Naive thymus-derived CD8-positive, alpha-beta T cell (primary cell): ENCODE measurements at regions not wholly inside any gene's neighbourhood (a gene's known extent, or its start where the extent isn't known, plus 50 kb on each side); places are given as distances from the start of the nearest gene placed in this dataset.

ENCODE experiments used
- ATAC-seq, 2 donors: fragments of 150-1000 bp; cut with Tn5 transposase in 1 of 2; sonication (Bioruptor Pico), chemical (Tn5 transposase) in 1 of 2; 1 replicate in 1 of 2; 2 replicates in 1 of 2; pipeline ENCODE4 v1.10.0; 2021; ENCODE audit warnings: mild to moderate bottlenecking in 2 of 2, moderate library complexity in 2 of 2
- POLR2A ChIA-PET: fragments of 350-600 bp; sonication (Branson Sonifier 250); formaldehyde crosslinking; loops from one replicate; lab custom pipeline; 2021; ENCODE audit warnings: antibody characterized with exemption; lab: Charles Lee
- DNase-seq, 10 donors: peaks; one replicate each; pipeline versions ENCODE4 v3.0.0 to v3.0.0-alpha.2; 2020 to 2022
- H3K27ac Mint-ChIP-seq, 10 donors: one replicate each; pipeline ENCODE4 v1.8.0; 2020 to 2022; ENCODE audit warnings: mild to moderate bottlenecking in 10 of 10, mixed read lengths in 10 of 10, moderate library complexity in 4 of 10, inconsistent platforms in 1 of 10
- H3K27me3 Mint-ChIP-seq, 5 donors: one replicate each; pipeline ENCODE4 v1.8.0; 2021 to 2022; ENCODE audit warnings: mixed read lengths in 5 of 5
- H3K36me3 Mint-ChIP-seq, 3 donors: one replicate each; pipeline ENCODE4 v1.8.0; 2020 to 2022; ENCODE audit warnings: mixed read lengths in 3 of 3, mild to moderate bottlenecking in 2 of 3, inconsistent platforms in 1 of 3
- H3K4me1 Mint-ChIP-seq, 4 donors: one replicate each; pipeline ENCODE4 v1.8.0; 2021 to 2022; ENCODE audit warnings: mixed read lengths in 4 of 4
- H3K4me3 Mint-ChIP-seq, 10 donors: one replicate each; pipeline ENCODE4 v1.8.0; 2020 to 2022; ENCODE audit warnings: mild to moderate bottlenecking in 10 of 10, mixed read lengths in 10 of 10, moderate library complexity in 6 of 10, inconsistent platforms in 1 of 10
- H3K9me3 Mint-ChIP-seq, 9 donors: one replicate each; pipeline ENCODE4 v1.8.0; 2020 to 2022; ENCODE audit warnings: mixed read lengths in 9 of 9, mild to moderate bottlenecking in 3 of 9, inconsistent platforms in 1 of 9, moderate library complexity in 1 of 9

GRCh38 chr2:11903085-11903606, 156.7 kb downstream of the LPIN1 start:
- ATAC-seq = no peak
- no peaks in the 10 kb centered on the region for H3K36me3 Mint-ChIP-seq
- no peak overlapping the region for H3K4me3 Mint-ChIP-seq
- H3K4me1 Mint-ChIP-seq = peaks cover 0 to 22% (median 0%) of the 10 kb centered on the region in 4 donors
- no peak for DNase-seq
- H3K9me3 Mint-ChIP-seq = no peaks in the 10 kb centered on the region
- no peaks in the 10 kb centered on the region for H3K27me3 Mint-ChIP-seq
- POLR2A ChIA-PET = no interaction called here
- H3K27ac Mint-ChIP-seq = no peak overlapping the region

- Mint-ChIP-seq H3K9me3 (no peaks in the 10 kb centered on the region), H3K4me3 (no peak overlapping the region), H3K36me3 (no peaks in the 10 kb centered on the region), H3K27me3 (no peaks in the 10 kb centered on the region), H3K4me1 (peaks cover 0 to 22% (median 0%) of the 10 kb centered on the region in 4 donors), H3K27ac (no peak overlapping the region)
- POLR2A ChIA-PET = interaction anchor here (0.6 kb wide), 1 partner anchor 9 kb away, joined by 4 read pairs; no protein-coding TSS in a partner anchor
- ATAC-seq = no peak
- no peak for DNase-seq
Observed at GRCh38 chr2:11904029-11904428, 157.6 kb downstream of the LPIN1 start.

GRCh38 chr2:11904941-11905340, 158.5 kb downstream of the LPIN1 start:
- POLR2A ChIA-PET = no interaction called here
- H3K9me3 Mint-ChIP-seq = no peaks in the 10 kb centered on the region
- H3K27ac Mint-ChIP-seq = no peak overlapping the region

GRCh38 chr2:11907190-11907589, 160.8 kb downstream of the LPIN1 start:
- H3K27ac Mint-ChIP-seq = no peak overlapping the region
- POLR2A ChIA-PET = no interaction called here
- peaks cover 0 to 22% (median 0%) of the 10 kb centered on the region in 4 donors for H3K4me1 Mint-ChIP-seq
- H3K4me3 Mint-ChIP-seq = no peak overlapping the region
- peaks cover 0 to 2% (median 0%) of the 10 kb centered on the region in 9 donors for H3K9me3 Mint-ChIP-seq
- no peaks in the 10 kb centered on the region for H3K27me3 Mint-ChIP-seq
- DNase-seq (no peak), ATAC-seq (no peak)
- peaks cover 0 to 2% (median 0%) of the 10 kb centered on the region in 3 donors for H3K36me3 Mint-ChIP-seq

More at GRCh38 chr2:11904941-11905340, 158.5 kb downstream of the LPIN1 start:
- H3K4me3 Mint-ChIP-seq = no peak overlapping the region
- ATAC-seq (no peak), DNase-seq (no peak)
- no peaks in the 10 kb centered on the region for H3K27me3 Mint-ChIP-seq
- peaks cover 0 to 22% (median 0%) of the 10 kb centered on the region in 4 donors for H3K4me1 Mint-ChIP-seq
- H3K36me3 Mint-ChIP-seq = no peaks in the 10 kb centered on the region

GRCh38 chr2:11910971-11911370, 164.5 kb downstream of the LPIN1 start:
- H3K27me3 Mint-ChIP-seq = no peaks in the 10 kb centered on the region
- no peak for ATAC-seq
- peaks cover 0 to 16% (median 3%) of the 10 kb centered on the region in 3 donors for H3K36me3 Mint-ChIP-seq
- POLR2A ChIA-PET = no interaction called here
- peaks cover 0 to 8% (median 0%) of the 10 kb centered on the region in 4 donors for H3K4me1 Mint-ChIP-seq
- DNase-seq = no peak
- H3K4me3 Mint-ChIP-seq = no peak overlapping the region
- H3K27ac Mint-ChIP-seq = no peak overlapping the region
- peaks cover 0 to 16% (median 3%) of the 10 kb centered on the region in 9 donors for H3K9me3 Mint-ChIP-seq

- Mint-ChIP-seq H3K4me3 (no peak overlapping the region), H3K27ac (no peak overlapping the region), H3K36me3 (peaks cover 0 to 16% (median 3%) of the 10 kb centered on the region in 3 donors), H3K4me1 (no peaks in the 10 kb centered on the region), H3K9me3 (peaks cover 0 to 16% (median 3%) of the 10 kb centered on the region in 9 donors), H3K27me3 (no peaks in the 10 kb centered on the region)
- DNase-seq (no peak), ATAC-seq (no peak)
- POLR2A ChIA-PET = no interaction called here
Observed at GRCh38 chr2:11912980-11913379, 166.5 kb downstream of the LPIN1 start.

GRCh38 chr2:11914455-11914854, 168.0 kb downstream of the LPIN1 start:
- ATAC-seq (no peak), DNase-seq (no peak)
- Mint-ChIP-seq H3K27ac (no peak overlapping the region), H3K4me1 (no peaks in the 10 kb centered on the region), H3K36me3 (peaks cover 0 to 18% (median 3%) of the 10 kb centered on the region in 3 donors), H3K4me3 (no peak overlapping the region), H3K9me3 (peaks cover 0 to 16% (median 3%) of the 10 kb centered on the region in 9 donors), H3K27me3 (no peaks in the 10 kb centered on the region)
- POLR2A ChIA-PET = no interaction called here

- no peak for ATAC-seq
- peaks cover under 1% of the 10 kb centered on the region in 4 donors for H3K4me1 Mint-ChIP-seq
- H3K36me3 Mint-ChIP-seq = peaks cover 0 to 20% (median 3%) of the 10 kb centered on the region in 3 donors
- DNase-seq = no peak
- H3K27ac Mint-ChIP-seq = peak overlapping the region in 2 of 10 donors; percentile 6 to 19
- peaks cover 0 to 16% (median 3%) of the 10 kb centered on the region in 9 donors for H3K9me3 Mint-ChIP-seq
- POLR2A ChIA-PET = no interaction called here
- no peaks in the 10 kb centered on the region for H3K27me3 Mint-ChIP-seq
- no peak overlapping the region for H3K4me3 Mint-ChIP-seq
Observed at GRCh38 chr2:11915650-11916049, 169.2 kb downstream of the LPIN1 start.

- POLR2A ChIA-PET = no interaction called here
- no peak for ATAC-seq
- DNase-seq = no peak
- peaks cover 0 to 3% (median 0%) of the 10 kb centered on the region in 9 donors for H3K9me3 Mint-ChIP-seq
- H3K4me3 Mint-ChIP-seq = no peak overlapping the region
- peaks cover 5 to 7% (median 6%) of the 10 kb centered on the region in 4 donors for H3K4me1 Mint-ChIP-seq
- H3K27me3 Mint-ChIP-seq = peaks cover 0 to 3% (median 2%) of the 10 kb centered on the region in 5 donors
- no peak overlapping the region for H3K27ac Mint-ChIP-seq
- H3K36me3 Mint-ChIP-seq = peaks cover 0 to 4% (median 0%) of the 10 kb centered on the region in 3 donors
Observed at GRCh38 chr2:11919953-11920352, 173.5 kb downstream of the LPIN1 start.

GRCh38 chr2:11920993-11921583, 174.7 kb downstream of the LPIN1 start:
- Mint-ChIP-seq H3K9me3 (peaks cover 0 to 3% (median 0%) of the 10 kb centered on the region in 9 donors), H3K27me3 (peaks cover 0 to 3% (median 2%) of the 10 kb centered on the region in 5 donors), H3K27ac (peak overlapping the region in 1 of 10 donors; percentile 1), H3K36me3 (peaks cover 0 to 4% (median 0%) of the 10 kb centered on the region in 3 donors), H3K4me1 (peaks cover 5 to 7% (median 6%) of the 10 kb centered on the region in 4 donors), H3K4me3 (no peak overlapping the region)
- POLR2A ChIA-PET = no interaction called here
- DNase-seq (no peak), ATAC-seq (no peak)

GRCh38 chr2:11922294-11922693, 175.9 kb downstream of the LPIN1 start:
- ATAC-seq = no peak
- peaks cover 0 to 3% (median 2%) of the 10 kb centered on the region in 5 donors for H3K27me3 Mint-ChIP-seq
- no peak for DNase-seq
- peaks cover 5 to 7% (median 6%) of the 10 kb centered on the region in 4 donors for H3K4me1 Mint-ChIP-seq
- POLR2A ChIA-PET = interaction anchor here (0.6 kb wide), 1 partner anchor 424 kb away, joined by 4 read pairs; no protein-coding TSS in a partner anchor
- no peak overlapping the region for H3K4me3 Mint-ChIP-seq
- peaks cover 0 to 4% (median 0%) of the 10 kb centered on the region in 3 donors for H3K36me3 Mint-ChIP-seq
- peaks cover 0 to 3% (median 0%) of the 10 kb centered on the region in 9 donors for H3K9me3 Mint-ChIP-seq
- H3K27ac Mint-ChIP-seq = no peak overlapping the region

- POLR2A ChIA-PET = no interaction called here
Observed at GRCh38 chr2:11923935-11924334, 177.5 kb downstream of the LPIN1 start.

More at GRCh38 chr2:11923935-11924334, 177.5 kb downstream of the LPIN1 start:
- Mint-ChIP-seq H3K27ac (no peak overlapping the region), H3K4me3 (no peak overlapping the region), H3K36me3 (peaks cover 0 to 4% (median 0%) of the 10 kb centered on the region in 3 donors), H3K4me1 (peaks cover 5 to 7% (median 6%) of the 10 kb centered on the region in 4 donors), H3K27me3 (peaks cover 0 to 3% (median 2%) of the 10 kb centered on the region in 5 donors), H3K9me3 (peaks cover 0 to 3% (median 0%) of the 10 kb centered on the region in 9 donors)
- DNase-seq (no peak), ATAC-seq (no peak)
